DMS 273 treated with DMSO at 0.1 percent for 48 hours (cell line): ENCODE measurements at regions not wholly inside any gene's neighbourhood (a gene's known extent, or its start where the extent isn't known, plus 50 kb on each side); places are given as distances from the start of the nearest gene placed in this dataset.

ENCODE experiments used
- DNase-seq: peaks from one replicate; lab custom pipeline; 2025; lab: John Stamatoyannopoulos, UW

GRCh38 chr20:6421321-6422248 is 298.8 kb upstream of the FERMT1 start:
- no peak for DNase-seq

GRCh38 chr20:6420336-6420735 is 297.5 kb upstream of the FERMT1 start:
- no peak for DNase-seq

GRCh38 chr20:6418732-6419131 is 295.9 kb upstream of the FERMT1 start:
- no peak for DNase-seq

GRCh38 chr20:6416371-6416770 is 293.5 kb upstream of the FERMT1 start:
- DNase-seq = no peak

GRCh38 chr20:6411651-6412050 is 288.8 kb upstream of the FERMT1 start:
- DNase-seq = no peak

- DNase-seq = no peak
These were observed 287.9 kb upstream of the FERMT1 start for GRCh38 chr20:6410721-6411120.

- no peak for DNase-seq
These were observed 284.3 kb upstream of the FERMT1 start for GRCh38 chr20:6407163-6407562.

GRCh38 chr20:6401893-6402557 is 279.2 kb upstream of the FERMT1 start:
- no peak for DNase-seq

- no peak for DNase-seq
These were observed 274.3 kb upstream of the FERMT1 start for GRCh38 chr20:6397115-6397514.

GRCh38 chr20:6395695-6396094 is 272.9 kb upstream of the FERMT1 start:
- no peak for DNase-seq

GRCh38 chr20:6388671-6389197 is 265.9 kb upstream of the FERMT1 start:
- no peak for DNase-seq

- no peak for DNase-seq
These were observed 262.2 kb upstream of the FERMT1 start for GRCh38 chr20:6384956-6385486.

- no peak for DNase-seq
These were observed 261.6 kb upstream of the FERMT1 start for GRCh38 chr20:6384380-6384779.

- DNase-seq = no peak
These were observed 259.1 kb upstream of the FERMT1 start for GRCh38 chr20:6381887-6382286.

- no peak for DNase-seq
These were observed 239.4 kb upstream of the FERMT1 start for GRCh38 chr20:6362245-6362644.

GRCh38 chr20:6360766-6361165 is 237.9 kb upstream of the FERMT1 start:
- DNase-seq = no peak

GRCh38 chr20:6355754-6356451 is 233.1 kb upstream of the FERMT1 start:
- no peak for DNase-seq

- no peak for DNase-seq
These were observed 226.1 kb upstream of the FERMT1 start for GRCh38 chr20:6348908-6349307.

- no peak for DNase-seq
These were observed 225.1 kb upstream of the FERMT1 start for GRCh38 chr20:6347916-6348315.

- no peak for DNase-seq
These were observed 218.7 kb upstream of the FERMT1 start for GRCh38 chr20:6341491-6341890.

GRCh38 chr20:6339176-6339575 is 216.3 kb upstream of the FERMT1 start:
- no peak for DNase-seq

- no peak for DNase-seq
These were observed 210.3 kb upstream of the FERMT1 start for GRCh38 chr20:6333110-6333509.
